Transverse colon (tissue), 3 donors: ENCODE measurements at regions not wholly inside any gene's neighbourhood (a gene's known extent, or its start where the extent isn't known, plus 50 kb on each side); places are given as distances from the start of the nearest gene placed in this dataset.

Experiments used
- EP300 ChIP-seq: sonication (generic); formaldehyde crosslinking; IDR thresholded peaks from one replicate; pipeline ENCODE4 v1.6.1; 2017; ENCODE audit warnings: antibody characterized with exemption, low read depth
- POLR2A ChIP-seq: fragments of 450-650 bp; IDR thresholded peaks from one replicate; pipeline ENCODE4 v1.6.1; 2016; ENCODE audit warnings: antibody characterized with exemption, mild to moderate bottlenecking, moderate library complexity
- TF ChIP-seq, protein P1 (sequence below), 5 experiments: fragments of 200-600 bp in 3 of 5; fragments of 450-650 bp in 2 of 5; sonication (generic) in 3 of 5; IDR thresholded peaks; 1 replicate in 2 of 5; 2 replicates in 3 of 5; pipeline ENCODE4 v1.5.1; 2016 to 2017; ENCODE audit warnings: antibody characterized with exemption in 5 of 5, inconsistent platforms in 3 of 5, mild to moderate bottlenecking in 2 of 5, moderate library complexity in 1 of 5

DNA sequence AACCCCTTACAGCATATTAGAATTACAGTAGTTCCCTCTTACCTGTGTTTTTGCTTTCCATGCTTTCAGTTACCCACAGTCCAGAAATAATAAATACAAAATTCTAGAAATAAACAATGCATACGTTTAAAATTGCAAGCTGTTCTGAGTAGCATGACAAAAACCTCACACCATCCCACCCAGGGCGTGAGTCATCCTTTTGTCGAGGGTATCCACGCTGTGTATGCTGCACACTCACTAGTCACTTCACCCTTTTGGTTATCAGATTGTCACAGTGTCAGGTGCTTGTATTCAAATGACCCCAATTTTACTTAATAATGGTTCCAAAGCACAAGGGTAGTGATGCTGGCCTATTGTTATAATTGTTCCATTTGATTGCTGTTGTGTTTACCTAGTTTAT is 72.5 kb upstream of the P3H2 start:
- TF ChIP-seq, protein P1, sequence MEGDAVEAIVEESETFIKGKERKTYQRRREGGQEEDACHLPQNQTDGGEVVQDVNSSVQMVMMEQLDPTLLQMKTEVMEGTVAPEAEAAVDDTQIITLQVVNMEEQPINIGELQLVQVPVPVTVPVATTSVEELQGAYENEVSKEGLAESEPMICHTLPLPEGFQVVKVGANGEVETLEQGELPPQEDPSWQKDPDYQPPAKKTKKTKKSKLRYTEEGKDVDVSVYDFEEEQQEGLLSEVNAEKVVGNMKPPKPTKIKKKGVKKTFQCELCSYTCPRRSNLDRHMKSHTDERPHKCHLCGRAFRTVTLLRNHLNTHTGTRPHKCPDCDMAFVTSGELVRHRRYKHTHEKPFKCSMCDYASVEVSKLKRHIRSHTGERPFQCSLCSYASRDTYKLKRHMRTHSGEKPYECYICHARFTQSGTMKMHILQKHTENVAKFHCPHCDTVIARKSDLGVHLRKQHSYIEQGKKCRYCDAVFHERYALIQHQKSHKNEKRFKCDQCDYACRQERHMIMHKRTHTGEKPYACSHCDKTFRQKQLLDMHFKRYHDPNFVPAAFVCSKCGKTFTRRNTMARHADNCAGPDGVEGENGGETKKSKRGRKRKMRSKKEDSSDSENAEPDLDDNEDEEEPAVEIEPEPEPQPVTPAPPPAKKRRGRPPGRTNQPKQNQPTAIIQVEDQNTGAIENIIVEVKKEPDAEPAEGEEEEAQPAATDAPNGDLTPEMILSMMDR (IDR thresholded peaks at IDR 0.05) = no peak
- TF ChIP-seq POLR2A = no peak
- TF ChIP-seq EP300 = no peak
